ENCODE measurements at regions not wholly inside any gene's neighbourhood (a gene's known extent, or its start where the extent isn't known, plus 50 kb on each side); places are given as distances from the start of the nearest gene placed in this dataset.
A peak's percentile ranks its signal among the peaks of the same experiment; 100 is the strongest.

DNA sequence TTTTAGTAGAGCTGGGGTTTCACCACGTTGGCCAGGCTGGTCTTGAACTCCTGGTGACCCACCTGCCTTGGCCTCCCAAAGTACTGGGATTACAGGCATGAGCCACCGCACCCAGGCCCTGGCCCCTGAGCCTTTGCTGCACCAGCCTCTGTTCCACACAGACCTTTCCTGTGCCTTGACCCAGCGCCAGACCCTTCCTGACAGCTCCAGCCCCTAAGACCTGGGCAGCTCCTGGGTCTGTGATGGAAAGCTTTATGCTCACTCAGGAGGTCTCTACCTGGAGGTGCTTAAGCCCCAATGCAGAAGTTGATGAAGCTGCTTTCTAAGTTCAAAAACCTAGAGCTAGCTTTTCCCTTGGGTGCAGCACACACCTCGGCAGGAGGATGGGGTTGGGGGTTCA lies 58.8 kb upstream of the NEK6 start:
- H3K4me1 ChIP-seq (ENCODE audit: insufficient read depth, low read length, poor library complexity, severe bottlenecking): peaks cover 39% of the 10 kb centered on the region
- H3F3A ChIP-seq (ENCODE audit: low read depth): no peaks in the 10 kb centered on the region
- H3K4me2 ChIP-seq (ENCODE audit: low read depth, low read length, poor library complexity, severe bottlenecking): no peak overlapping the region

DNA sequence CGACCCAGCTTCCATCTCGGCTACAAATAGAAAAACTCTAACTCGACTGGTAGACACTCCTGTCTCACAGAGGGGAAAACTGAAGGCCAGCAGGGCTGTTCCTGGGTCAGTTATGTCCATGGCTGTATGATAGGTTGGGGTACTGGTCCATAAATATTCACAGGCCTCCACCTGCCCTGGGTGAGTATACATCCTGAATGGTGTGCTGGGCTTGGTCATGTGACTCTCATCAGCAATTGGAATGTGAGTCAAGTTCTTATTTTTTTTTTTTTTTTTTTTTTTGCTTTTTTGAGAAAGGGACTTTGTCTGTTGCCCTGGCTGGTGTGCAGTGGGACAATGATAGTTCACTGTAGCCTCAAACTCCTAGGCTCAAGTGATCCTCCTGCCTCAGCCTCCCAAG lies 58.3 kb upstream of the NEK6 start:
- H3K27me3 ChIP-seq (ENCODE audit: insufficient read depth, low read length, poor library complexity, severe bottlenecking): no peaks in the 10 kb centered on the region
- H2AFZ ChIP-seq (ENCODE audit: low read length): no peak overlapping the region
- TF ChIP-seq, protein P1, sequence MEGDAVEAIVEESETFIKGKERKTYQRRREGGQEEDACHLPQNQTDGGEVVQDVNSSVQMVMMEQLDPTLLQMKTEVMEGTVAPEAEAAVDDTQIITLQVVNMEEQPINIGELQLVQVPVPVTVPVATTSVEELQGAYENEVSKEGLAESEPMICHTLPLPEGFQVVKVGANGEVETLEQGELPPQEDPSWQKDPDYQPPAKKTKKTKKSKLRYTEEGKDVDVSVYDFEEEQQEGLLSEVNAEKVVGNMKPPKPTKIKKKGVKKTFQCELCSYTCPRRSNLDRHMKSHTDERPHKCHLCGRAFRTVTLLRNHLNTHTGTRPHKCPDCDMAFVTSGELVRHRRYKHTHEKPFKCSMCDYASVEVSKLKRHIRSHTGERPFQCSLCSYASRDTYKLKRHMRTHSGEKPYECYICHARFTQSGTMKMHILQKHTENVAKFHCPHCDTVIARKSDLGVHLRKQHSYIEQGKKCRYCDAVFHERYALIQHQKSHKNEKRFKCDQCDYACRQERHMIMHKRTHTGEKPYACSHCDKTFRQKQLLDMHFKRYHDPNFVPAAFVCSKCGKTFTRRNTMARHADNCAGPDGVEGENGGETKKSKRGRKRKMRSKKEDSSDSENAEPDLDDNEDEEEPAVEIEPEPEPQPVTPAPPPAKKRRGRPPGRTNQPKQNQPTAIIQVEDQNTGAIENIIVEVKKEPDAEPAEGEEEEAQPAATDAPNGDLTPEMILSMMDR (conservative IDR thresholded peaks at IDR 0.05; ENCODE audit: low read length): no peak
- TF ChIP-seq EZH2phosphoT487 (IDR thresholded peaks at IDR 0.05; ENCODE audit: borderline replicate concordance): no peak
- H3K36me3 ChIP-seq (ENCODE audit: insufficient read depth, low read length): no peaks in the 10 kb centered on the region
- H3K4me2 ChIP-seq (ENCODE audit: low read depth, low read length, poor library complexity, severe bottlenecking): no peak overlapping the region
- H3K9me3 ChIP-seq (ENCODE audit: insufficient read depth, low read depth, low read length): peaks cover 4% of the 10 kb centered on the region
- no peak overlapping the region for H3K9ac ChIP-seq (ENCODE audit: low read depth, low read length, poor library complexity, severe bottlenecking)
- no peaks in the 10 kb centered on the region for H3K9me2 ChIP-seq (replicated peaks; ENCODE audit: low read depth, low read length)
- no peaks in the 10 kb centered on the region for H4K20me1 ChIP-seq (ENCODE audit: insufficient read depth, low read length, poor library complexity, severe bottlenecking)
- H3K4me1 ChIP-seq (ENCODE audit: insufficient read depth, low read length, poor library complexity, severe bottlenecking): peaks cover 39% of the 10 kb centered on the region
- no peaks in the 10 kb centered on the region for H3K79me2 ChIP-seq (ENCODE audit: insufficient read depth, low read length)
- H3K4me3 ChIP-seq (ENCODE audit: low read length, poor library complexity, severe bottlenecking): no peak overlapping the region
- H3F3A ChIP-seq (ENCODE audit: low read depth): no peaks in the 10 kb centered on the region

More for the DNA sequence above, 58.8 kb upstream of the NEK6 start:
- Histone ChIP-seq H3K36me3 (ENCODE audit: insufficient read depth, low read length) (no peaks in the 10 kb centered on the region), H3K4me3 (ENCODE audit: low read length, poor library complexity, severe bottlenecking) (no peak overlapping the region), H3K9ac (ENCODE audit: low read depth, low read length, poor library complexity, severe bottlenecking) (no peak overlapping the region), H3K9me3 (ENCODE audit: insufficient read depth, low read depth, low read length) (peaks cover 4% of the 10 kb centered on the region), H4K20me1 (ENCODE audit: insufficient read depth, low read length, poor library complexity, severe bottlenecking) (no peaks in the 10 kb centered on the region), H2AFZ (ENCODE audit: low read length) (no peak overlapping the region), H3K79me2 (ENCODE audit: insufficient read depth, low read length) (no peaks in the 10 kb centered on the region), H3K27me3 (ENCODE audit: insufficient read depth, low read length, poor library complexity, severe bottlenecking) (no peaks in the 10 kb centered on the region), H3K9me2 (replicated peaks; ENCODE audit: low read depth, low read length) (no peaks in the 10 kb centered on the region)
- TF ChIP-seq, protein P1 (conservative IDR thresholded peaks at IDR 0.05; ENCODE audit: low read length): no peak
- TF ChIP-seq EZH2phosphoT487 (IDR thresholded peaks at IDR 0.05; ENCODE audit: borderline replicate concordance): no peak

DNA sequence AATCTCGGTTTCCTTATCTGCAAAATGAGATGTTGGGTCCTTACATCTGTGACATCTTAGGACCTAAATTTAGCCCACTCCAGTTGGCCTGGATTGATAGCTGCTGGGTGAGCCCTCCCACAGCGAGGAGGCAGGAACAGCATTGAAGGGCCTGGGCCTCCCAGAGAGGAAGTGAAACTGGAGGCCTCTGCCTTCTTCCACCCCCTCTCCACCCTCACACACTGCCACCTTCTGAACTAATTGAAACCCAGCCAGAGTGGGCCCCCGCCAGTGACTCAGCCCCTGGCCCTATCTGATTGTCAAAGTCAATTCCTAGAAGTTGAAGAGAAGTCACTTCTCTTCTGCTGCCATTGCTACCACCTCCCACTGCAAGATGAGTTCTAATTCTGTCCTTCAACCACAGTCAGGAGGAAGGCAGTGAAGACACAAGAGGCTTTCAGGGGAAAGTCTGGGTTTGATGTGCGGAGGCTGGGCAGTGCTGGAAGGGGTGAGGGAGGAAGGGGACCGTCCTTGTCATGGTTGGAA lies 55.2 kb upstream of the NEK6 start:
- Histone ChIP-seq H3K4me2 (ENCODE audit: low read depth, low read length, poor library complexity, severe bottlenecking) (peak overlapping the region; percentile 67), H3K4me3 (ENCODE audit: low read length, poor library complexity, severe bottlenecking) (peak overlapping the region; percentile 33), H3K36me3 (ENCODE audit: insufficient read depth, low read length) (no peaks in the 10 kb centered on the region), H3K9ac (ENCODE audit: low read depth, low read length, poor library complexity, severe bottlenecking) (peak overlapping the region; percentile 59), H3K4me1 (ENCODE audit: insufficient read depth, low read length, poor library complexity, severe bottlenecking) (peaks cover 65% of the 10 kb centered on the region), H3K9me3 (ENCODE audit: insufficient read depth, low read depth, low read length) (no peaks in the 10 kb centered on the region), H3K9me2 (replicated peaks; ENCODE audit: low read depth, low read length) (no peaks in the 10 kb centered on the region), H4K20me1 (ENCODE audit: insufficient read depth, low read length, poor library complexity, severe bottlenecking) (no peaks in the 10 kb centered on the region), H3K79me2 (ENCODE audit: insufficient read depth, low read length) (no peaks in the 10 kb centered on the region), H2AFZ (ENCODE audit: low read length) (no peak overlapping the region; the same call in 1 of the 2 replicates), H3F3A (ENCODE audit: low read depth) (peaks cover 4% of the 10 kb centered on the region; the same call in 1 of the 2 replicates), H3K27me3 (ENCODE audit: insufficient read depth, low read length, poor library complexity, severe bottlenecking) (no peaks in the 10 kb centered on the region)
- TF ChIP-seq, protein P1 (conservative IDR thresholded peaks at IDR 0.05; ENCODE audit: low read length): peak; percentile 33
- no peak for TF ChIP-seq EZH2phosphoT487 (IDR thresholded peaks at IDR 0.05; ENCODE audit: borderline replicate concordance)
